ENCODE measurements at regions not wholly inside any gene's neighbourhood (a gene's known extent, or its start where the extent isn't known, plus 50 kb on each side); places are given as distances from the start of the nearest gene placed in this dataset.
"Not testable (repeated sequence)": the region's sequence is repeated elsewhere in the genome, so short reads cannot be mapped to it uniquely, and the experiment has no call there.

DNA sequence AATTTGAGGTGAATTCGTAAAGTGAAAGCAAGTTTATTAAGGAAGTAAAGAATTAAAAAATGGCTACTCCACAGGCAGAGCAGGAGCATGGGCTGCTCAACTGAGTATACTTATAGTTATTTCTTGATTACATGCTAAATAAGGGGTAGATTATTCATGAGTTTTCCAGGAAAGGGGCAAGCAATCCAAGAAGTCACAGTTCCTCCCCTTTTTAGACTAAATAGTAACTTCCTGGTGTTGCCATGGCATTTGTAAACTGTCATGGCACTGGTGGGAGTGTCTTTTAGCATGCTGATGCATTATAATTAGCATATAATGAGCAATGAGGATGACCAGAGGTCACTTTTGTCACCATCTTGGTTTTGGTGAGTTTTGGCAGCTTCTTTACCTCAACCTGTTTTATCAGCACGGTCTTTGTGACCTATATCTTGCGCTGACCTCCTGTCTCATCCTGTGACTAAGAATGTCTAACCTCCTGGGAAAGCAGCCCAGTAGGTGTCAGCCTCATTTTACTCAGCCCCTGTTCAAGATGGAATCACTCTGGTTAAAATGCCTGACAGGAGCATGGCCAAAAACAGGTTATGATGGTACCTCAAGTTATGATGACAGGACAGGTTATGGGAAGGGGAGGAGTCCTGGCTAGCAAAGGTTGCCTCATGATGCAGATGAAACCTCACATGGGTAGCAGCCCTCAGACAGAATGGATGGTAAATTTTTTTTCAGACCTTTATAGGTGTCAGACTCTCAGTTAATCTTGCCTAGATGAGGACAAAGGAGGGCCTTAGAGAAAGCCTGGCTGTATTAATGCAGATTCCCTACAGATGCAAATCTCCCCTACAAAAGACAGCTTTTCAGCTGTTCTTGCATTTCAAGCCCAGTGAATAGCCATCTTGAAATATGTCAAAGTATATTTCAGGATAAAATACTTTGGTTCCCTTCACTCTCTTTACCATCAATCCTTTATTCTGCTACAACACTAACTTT is 49.7 kb downstream of the SIPA1L2 start:
- no peak for DNase-seq (ENCODE audit: low read depth)

DNA sequence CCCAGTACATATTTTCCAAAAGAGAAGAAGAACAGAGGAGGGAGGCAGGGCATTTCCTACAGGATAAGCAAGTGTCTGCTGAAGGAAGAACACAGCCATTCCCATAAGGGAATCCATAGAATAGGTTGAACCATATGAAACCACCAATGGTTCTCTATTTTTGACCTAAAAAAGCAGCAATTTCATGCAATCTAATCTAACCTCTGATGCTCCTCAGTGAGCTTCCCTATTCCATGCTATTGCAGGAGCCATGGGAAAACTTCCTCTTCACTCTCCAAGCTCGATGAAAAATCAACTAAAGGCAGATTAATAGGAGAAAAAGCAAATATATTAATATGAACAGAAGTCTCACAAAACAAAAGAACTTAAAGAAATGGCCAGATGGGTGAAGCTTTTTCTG is 50.5 kb downstream of the SIPA1L2 start:
- DNase-seq (ENCODE audit: low read depth) = no peak

DNA sequence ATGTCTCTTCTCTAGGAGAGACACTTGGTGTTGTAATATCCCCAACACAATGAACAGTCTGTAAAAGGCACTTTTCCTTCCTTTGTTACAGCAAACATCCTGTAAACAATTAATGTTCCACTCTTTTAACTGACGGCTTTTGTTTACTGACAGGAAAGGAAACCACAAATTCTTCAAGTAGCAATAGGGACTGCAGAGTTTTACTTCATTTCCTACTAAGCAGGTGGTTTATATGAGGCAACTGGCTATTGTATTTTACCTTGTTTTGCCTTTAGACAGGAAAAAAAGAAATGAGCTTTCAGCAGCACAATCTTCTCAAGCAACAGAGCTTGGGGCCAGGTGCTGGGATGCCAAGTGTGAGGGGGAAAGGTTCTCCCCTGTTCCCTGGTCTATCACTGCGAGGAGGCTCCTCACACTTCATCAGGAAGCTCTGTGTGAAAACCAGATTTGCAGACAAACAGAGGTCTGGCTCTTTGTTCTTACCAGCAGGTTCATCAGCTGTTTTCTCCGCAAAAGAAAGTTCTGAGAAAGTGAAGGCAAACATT is 51.2 kb downstream of the SIPA1L2 start:
- no peak for DNase-seq (ENCODE audit: low read depth)

DNA sequence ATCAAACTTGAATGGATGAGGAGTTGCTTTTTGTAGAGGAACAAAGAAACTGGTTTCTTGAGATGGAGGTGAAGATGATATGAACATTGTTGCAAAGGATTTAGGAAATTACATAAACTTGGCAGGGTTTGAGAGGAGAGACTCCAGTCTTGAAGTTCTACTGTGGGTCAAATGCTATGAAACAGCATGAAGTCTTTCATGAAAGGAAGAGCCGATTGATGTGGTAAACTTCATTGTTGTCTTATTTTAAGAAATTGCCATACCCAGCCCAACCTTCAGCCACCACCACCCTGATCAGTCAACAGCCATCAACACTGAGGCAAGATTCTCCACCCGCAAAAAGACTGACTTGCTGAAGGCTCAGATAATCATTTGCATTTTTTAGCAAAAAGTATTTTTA is 52.2 kb downstream of the SIPA1L2 start:
- no peak for DNase-seq (ENCODE audit: low read depth)

DNA sequence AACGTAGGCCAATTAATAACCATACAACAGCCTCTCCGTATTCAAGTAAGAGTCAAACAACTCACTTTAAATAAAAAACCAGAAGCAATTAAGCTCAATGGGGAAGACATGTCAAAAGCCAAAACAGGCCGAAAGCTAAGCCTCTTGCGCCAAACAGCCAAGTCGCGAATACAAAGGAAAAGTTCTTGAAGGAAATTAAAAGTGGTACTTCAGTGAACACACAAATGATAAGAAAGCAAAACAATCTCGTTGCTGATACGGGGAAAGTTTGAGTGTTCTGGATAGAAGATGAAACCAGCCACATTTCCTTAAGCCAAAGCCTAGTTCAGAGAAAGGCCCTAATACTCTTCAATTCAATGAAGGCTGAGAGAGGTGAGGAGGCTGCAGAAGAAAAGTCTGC is 53.4 kb downstream of the SIPA1L2 start:
- no peak for DNase-seq (ENCODE audit: low read depth)

DNA sequence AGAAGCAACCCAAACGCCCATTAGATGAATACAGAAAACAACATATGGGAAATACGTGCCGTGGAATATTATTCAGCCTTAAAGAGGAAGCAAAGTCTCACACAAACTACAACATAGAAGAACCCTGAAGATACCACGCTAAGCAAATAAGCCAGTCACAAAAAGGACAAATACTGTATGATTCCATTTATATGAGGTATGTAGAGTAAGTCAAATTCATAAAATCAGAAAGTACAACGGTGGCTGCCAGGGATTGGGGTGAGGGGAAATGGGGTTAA is 54.2 kb downstream of the SIPA1L2 start:
- DNase-seq (ENCODE audit: low read depth) = no peak

DNA sequence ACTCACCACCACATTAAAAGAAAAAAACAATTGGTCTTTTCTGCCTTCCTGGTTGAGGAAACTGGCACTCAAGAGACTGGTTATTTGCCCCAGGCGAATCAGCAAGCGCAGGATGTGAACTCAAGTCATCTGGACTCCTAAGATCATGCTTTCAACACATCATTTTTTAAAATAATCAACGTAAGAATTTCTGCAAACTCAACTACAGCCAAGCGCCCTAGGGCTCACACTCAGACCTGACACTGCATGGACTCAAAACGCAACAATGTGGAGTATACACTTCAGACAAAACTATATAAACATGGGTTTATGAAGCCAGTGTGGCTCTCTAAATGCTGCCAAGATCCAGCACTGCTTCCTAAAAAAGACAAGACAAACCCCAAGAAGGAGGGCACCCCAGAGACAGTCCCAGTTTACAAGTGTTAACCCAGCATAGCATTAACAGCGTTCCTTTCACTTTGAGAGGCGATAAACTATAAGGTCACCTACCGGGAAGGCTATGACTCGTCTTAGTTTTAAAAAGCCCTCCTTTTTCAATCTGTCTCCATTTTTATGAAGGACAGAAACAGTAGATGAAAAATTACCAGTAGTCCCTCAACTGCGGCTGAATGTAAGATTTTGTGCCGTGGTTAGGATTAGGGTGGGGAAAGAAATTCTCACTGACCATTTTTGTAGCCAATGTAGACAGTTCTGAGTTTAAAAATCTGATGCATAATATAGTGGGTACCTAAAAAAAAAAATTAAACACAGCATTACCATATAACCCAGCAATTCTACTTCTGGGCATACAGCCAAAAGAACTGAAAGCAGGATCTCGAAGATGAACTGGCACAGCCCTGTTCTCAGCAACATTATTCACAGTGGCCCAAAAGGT is 54.8 kb downstream of the SIPA1L2 start:
- no peak for DNase-seq (ENCODE audit: low read depth)

DNA sequence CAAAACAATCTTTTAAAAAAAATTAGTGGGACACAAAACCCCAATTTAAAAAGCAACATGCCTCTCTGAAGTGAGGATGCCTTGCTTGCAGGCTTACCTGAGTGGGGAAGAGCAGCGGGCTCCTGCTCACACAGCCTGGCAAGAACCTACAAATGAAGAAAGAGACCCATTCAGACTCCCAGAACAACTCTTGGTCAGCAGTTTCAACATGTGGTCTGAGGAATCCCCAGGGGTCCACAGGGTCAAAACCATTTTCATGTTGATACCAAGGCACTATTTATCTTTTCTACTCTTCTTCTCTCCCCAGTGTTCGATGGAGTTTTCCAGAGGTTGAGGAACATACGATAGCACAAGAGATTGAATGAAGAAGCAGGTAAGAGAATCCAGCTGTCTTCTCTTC is 55.9 kb downstream of the SIPA1L2 start:
- no peak for DNase-seq (ENCODE audit: low read depth)

DNA sequence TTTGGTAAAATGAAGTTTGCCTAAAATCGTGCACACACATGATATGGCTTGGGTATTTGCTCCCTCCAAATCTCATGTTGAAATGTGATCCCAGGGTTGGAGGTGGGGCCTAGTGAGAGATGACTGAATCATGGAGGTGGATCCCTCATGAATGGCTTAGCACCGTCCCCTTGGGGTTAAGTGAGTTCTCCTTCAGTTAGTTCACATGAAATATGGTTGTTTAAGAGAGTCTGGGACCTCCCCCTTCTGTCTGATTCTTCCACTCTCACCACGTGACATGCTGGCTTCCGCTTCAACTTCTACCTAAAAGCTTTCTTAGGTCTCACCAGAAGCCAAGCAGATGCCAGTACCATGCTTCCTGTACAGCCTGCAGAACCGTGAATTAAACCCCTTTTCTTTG is 58.4 kb downstream of the SIPA1L2 start:
- DNase-seq (ENCODE audit: low read depth) = no peak

DNA sequence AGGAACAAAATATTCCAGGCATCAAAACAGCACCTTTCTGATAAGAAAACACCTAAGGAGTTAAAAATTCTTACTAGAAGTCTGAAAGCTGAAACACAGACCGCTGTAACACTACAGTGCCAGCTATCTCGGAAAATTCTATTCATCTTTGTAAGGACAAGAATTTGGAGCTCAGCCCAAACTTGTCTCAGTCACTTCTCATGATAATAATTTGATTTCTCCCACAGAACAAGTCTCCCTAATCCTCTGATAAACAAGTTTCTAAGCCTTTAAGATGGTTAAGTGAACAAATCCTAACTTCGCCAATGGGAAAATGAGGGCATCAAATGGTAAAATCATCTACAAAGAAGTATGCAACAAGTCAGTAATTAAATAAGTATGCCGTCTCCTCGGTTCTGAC is 59.9 kb downstream of the SIPA1L2 start:
- no peak for DNase-seq (ENCODE audit: low read depth)

DNA sequence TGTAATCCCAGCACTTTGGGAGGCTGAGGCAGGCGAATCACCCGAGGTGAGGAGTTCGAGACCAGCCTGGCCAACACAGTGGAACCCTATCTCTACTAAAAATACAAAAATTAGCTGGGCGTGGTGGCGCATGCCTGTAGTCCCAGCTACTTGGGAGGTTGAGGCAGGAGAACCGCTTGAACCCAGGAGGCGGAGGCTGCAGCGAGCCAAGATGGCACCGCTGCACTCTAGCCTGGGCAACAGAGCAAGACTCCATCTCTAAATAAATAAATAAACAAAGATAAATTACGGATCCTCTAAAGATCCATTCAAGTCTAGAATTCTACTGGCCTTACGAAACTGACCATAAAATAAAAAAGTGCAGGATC is 60.4 kb downstream of the SIPA1L2 start:
- DNase-seq (ENCODE audit: low read depth) = not testable (repeated sequence)

DNA sequence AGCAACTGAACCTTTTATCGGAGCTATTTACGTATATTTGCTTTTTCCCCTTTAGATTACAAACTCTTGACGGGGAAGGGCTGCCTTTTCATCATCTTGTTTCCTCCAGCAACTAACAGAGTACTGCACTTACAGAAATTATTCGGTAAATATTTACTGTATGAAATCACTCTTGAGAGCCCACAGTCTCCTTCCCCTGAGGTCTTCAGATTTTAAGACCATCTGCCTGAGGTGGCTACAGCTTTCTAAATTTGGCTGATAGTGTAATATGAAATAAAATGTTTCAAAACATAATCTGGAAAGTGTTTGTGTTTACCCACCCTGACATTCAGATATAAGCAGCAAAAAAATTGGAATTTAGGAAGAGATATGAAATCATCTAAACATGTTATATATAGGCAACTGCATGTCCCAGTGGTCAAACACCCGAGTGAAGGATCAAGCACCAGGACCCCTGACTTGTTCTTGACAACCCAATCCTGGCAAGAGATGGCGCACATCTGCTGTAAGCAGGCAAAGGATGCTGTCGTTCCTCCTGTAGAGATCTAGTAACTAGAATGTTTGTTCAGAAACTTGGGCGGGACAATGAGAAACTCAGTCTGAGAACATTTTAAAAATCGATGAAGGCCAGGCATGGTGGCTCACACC is 60.9 kb downstream of the SIPA1L2 start:
- no peak for DNase-seq (ENCODE audit: low read depth)

DNA sequence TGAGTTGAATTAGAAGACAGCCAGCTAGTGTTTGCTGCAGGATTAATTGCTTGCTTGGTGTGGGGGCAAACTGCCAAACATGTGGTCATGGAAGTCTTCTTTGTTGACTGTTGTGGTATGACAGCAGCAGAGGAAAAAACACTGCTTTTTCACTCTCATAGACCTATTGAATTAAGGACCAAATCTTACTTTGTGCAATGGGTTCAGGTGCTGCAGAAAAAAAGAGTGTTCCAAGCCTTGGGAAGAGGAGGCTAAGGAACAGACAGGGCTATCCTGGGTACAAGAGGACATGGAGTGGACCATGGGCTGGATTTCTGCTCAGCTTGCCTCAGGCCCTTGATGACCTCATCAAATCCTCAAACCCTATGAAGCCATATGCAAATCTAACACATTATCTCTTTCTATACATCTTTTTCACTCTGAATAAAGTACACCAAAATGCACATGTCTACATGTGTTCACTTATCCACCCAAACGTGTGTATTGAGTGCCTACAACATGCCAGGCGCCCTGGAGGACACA is 61.5 kb downstream of the SIPA1L2 start:
- DNase-seq (ENCODE audit: low read depth) = no peak

DNA sequence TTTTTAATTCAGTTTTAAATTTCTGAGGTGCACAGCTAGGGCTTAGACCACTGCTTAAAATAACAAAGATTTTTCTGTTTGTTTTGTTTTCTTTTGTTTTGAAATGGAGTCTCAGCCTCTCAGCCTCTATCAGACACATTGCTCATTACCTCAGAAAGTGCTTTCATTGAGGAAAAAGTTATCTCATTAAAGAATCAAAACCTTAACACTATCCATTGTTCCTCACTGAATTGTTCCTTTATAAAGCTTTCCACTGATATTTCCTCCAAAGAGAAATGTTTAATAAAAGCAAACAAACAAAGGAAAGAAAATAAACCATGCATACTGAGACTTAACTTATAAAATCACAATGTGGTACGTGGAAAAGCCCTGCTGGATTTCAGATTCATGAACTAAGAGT is 63.8 kb downstream of the SIPA1L2 start:
- no peak for DNase-seq (ENCODE audit: low read depth)

DNA sequence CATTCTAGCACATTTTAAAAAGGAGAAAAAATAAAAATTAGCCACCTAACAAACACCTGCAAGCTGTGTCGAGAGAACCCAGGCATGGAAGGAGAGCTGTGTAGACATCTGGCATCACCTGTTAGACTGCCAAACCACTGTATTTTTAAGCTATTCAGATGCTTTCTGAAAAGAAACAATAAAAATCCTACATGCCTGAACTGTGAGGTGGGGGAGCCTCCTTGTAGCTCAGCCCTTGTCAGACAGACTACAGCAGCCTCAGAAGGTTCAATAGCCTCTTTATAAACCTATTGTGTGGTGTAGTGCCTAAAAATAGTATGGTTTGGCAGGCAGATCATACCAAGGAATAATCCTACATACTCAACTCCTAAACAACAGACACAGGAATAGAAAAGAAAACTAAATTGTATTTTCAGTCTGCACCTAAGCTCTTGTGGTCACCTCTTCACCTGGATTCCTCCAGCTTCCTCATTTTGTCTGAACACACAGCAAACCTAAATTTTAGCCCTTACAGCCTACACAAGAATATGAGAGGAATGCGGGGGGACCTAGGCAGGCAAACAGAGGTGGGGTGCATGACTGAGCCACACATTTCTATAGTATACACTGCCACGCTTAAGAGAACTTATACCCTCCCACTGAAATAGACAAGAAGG is 67.0 kb downstream of the SIPA1L2 start:
- DNase-seq (ENCODE audit: low read depth) = no peak

DNA sequence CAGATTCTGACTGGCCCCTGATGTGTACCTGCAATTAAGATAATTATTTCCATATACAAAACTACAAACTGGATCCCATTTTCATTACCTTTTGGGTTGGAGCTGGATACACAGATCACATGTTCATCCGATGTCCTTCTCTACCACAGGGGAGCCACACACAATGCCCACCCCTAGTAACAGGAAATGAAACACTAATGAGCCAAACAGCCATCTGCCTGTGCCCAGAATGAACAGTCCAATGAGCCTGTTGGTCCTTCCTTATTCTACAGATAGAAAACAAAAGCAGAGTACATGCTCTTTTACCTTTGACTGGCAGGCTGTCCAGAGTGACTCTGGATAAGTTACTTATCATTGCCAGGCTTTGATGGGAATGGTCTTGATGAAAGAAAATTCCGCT is 68.6 kb downstream of the SIPA1L2 start:
- no peak for DNase-seq (ENCODE audit: low read depth)

DNA sequence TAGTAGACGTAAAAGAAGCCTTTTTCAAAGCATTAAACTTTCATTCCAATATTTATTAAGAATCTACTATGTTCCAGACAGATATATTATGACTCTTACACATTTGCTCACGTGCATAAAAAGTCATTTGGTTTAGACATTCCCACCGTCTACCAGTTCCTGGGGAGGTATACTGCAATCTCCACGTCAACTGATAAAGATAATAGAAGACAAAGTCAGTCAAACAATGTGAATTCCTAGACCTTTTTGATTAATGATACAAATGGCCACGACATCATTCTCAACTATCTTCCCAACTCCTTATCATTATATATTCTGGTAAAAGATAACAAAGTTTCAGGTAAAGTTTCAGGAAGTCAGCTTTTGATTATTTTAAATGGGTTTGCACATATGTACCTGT is 69.0 kb downstream of the SIPA1L2 start:
- no peak for DNase-seq (ENCODE audit: low read depth)

DNA sequence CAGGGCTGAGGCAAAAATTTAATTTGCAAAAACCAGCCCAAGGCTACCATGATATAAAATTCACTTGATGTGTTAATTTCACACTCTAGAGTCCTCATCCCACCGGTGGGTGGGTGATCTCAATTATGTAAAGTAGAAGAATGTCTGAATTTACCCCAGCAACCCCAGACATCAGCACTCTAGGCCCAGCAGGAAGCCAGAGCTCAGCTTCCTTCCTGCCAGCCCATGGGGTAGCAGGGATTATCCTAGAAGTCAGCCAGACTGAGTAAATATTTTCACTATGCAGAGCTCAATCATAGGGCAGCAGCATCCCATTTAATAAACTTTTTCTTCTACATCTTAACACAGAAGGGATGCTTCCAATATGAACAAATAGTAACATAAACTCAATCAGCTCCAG is 71.0 kb downstream of the SIPA1L2 start:
- no peak for DNase-seq (ENCODE audit: low read depth)

DNA sequence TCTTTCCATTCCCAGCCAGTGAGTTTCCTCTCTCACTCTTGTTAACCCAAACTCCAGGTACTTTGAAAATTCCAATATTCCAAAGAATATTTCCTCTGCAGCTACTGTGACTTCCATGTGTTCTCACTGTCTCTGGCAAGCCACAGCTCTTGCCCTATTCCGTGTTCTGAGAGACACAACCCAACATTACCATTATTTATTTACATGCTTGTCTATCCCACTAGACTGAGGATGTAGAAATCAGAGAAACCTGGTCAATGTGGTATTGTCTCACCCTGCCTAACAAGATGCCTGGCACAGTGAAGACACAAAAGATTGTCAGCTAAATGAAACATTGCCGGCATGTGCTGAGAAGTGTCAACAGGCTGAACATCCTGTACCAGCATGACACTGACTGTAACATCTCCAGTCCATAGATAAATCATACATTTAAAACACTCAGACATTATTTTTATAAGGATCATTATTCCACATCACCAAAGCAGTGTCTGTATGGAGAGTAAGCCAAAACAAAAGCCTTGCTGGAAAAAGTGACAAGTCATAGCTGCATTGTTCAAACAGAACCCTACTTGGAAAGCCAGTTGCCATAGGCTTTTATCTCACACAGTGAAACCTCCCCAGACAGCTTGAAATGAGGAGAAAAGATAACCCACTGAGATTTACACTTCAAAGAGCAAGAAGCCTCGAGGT is 72.3 kb downstream of the SIPA1L2 start:
- no peak for DNase-seq (ENCODE audit: low read depth)

DNA sequence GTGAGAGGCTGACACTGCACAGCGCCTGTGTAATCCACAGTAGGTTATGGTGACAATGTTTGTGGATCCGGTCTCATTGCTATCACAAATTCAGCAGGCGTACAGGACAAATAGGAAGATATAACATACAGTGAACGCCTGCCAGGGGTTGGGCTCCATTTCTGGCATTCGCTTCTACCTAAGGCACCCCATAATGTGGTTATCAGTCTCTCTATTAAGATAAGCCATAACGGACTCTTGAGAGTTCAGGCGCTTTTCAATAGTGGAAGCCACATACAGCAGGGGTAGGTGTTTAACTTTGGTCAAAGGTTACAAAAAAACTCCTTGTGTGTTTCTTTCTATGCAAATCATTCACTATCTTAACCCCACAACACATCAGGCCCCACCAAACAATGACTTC is 72.8 kb downstream of the SIPA1L2 start:
- no peak for DNase-seq (ENCODE audit: low read depth)

DNA sequence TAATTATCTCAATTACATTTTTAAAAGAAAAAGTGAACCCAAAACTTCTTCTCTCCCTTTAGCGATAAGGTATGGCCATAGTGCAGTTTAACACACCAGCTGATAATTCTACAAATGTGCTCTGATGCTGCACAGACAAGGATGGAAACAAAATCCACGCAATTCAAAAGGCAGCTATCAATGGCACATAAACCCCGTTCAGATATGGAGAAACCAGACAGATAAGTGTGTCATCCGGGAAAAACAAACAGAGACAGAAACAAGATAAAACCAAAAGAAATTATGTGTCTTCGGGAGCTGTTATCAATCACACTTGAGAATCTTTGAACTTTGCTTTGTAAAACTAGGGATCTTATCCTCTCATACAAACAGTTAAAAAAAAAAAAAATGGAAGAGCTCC is 73.6 kb downstream of the SIPA1L2 start:
- DNase-seq (ENCODE audit: low read depth) = no peak

Data from GM04503 (cell line).